ENCODE measurements at regions not wholly inside any gene's neighbourhood (a gene's known extent, or its start where the extent isn't known, plus 50 kb on each side); places are given as distances from the start of the nearest gene placed in this dataset.

DNA sequence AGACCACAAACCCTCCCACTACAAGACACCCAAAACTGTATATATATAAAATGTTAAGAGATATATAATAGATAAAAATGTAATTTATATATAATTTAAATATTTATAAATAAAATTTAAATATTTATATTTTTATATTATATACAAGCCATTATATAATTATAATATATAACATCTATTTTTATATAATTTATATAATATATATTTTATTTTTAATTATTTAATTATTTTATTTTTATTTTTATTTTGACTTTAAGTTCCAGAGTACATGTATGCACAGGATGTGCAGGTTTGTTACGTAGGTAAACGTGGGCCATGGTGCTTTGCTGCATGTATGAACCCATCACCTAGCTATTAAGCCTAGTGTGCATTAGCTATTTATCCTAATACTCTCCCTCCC is 1090.2 kb downstream of the NXPH1 start:
- no peak for TF ChIP-seq EZH2 (IDR thresholded peaks at IDR 0.05; ENCODE audit: borderline replicate concordance, insufficient read depth, low read length, poor library complexity, severe bottlenecking)
- TF ChIP-seq, protein P1, sequence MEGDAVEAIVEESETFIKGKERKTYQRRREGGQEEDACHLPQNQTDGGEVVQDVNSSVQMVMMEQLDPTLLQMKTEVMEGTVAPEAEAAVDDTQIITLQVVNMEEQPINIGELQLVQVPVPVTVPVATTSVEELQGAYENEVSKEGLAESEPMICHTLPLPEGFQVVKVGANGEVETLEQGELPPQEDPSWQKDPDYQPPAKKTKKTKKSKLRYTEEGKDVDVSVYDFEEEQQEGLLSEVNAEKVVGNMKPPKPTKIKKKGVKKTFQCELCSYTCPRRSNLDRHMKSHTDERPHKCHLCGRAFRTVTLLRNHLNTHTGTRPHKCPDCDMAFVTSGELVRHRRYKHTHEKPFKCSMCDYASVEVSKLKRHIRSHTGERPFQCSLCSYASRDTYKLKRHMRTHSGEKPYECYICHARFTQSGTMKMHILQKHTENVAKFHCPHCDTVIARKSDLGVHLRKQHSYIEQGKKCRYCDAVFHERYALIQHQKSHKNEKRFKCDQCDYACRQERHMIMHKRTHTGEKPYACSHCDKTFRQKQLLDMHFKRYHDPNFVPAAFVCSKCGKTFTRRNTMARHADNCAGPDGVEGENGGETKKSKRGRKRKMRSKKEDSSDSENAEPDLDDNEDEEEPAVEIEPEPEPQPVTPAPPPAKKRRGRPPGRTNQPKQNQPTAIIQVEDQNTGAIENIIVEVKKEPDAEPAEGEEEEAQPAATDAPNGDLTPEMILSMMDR (IDR thresholded peaks at IDR 0.05; ENCODE audit: poor library complexity, severe bottlenecking): no peak
- TF ChIP-seq POLR2AphosphoS5 (IDR thresholded peaks at IDR 0.05): no peak
- no peak for TF ChIP-seq SMC3 (conservative IDR thresholded peaks at IDR 0.05; ENCODE audit: poor library complexity)
- TF ChIP-seq RAD21 (conservative IDR thresholded peaks at IDR 0.05): no peak
- TF ChIP-seq, protein P2, sequence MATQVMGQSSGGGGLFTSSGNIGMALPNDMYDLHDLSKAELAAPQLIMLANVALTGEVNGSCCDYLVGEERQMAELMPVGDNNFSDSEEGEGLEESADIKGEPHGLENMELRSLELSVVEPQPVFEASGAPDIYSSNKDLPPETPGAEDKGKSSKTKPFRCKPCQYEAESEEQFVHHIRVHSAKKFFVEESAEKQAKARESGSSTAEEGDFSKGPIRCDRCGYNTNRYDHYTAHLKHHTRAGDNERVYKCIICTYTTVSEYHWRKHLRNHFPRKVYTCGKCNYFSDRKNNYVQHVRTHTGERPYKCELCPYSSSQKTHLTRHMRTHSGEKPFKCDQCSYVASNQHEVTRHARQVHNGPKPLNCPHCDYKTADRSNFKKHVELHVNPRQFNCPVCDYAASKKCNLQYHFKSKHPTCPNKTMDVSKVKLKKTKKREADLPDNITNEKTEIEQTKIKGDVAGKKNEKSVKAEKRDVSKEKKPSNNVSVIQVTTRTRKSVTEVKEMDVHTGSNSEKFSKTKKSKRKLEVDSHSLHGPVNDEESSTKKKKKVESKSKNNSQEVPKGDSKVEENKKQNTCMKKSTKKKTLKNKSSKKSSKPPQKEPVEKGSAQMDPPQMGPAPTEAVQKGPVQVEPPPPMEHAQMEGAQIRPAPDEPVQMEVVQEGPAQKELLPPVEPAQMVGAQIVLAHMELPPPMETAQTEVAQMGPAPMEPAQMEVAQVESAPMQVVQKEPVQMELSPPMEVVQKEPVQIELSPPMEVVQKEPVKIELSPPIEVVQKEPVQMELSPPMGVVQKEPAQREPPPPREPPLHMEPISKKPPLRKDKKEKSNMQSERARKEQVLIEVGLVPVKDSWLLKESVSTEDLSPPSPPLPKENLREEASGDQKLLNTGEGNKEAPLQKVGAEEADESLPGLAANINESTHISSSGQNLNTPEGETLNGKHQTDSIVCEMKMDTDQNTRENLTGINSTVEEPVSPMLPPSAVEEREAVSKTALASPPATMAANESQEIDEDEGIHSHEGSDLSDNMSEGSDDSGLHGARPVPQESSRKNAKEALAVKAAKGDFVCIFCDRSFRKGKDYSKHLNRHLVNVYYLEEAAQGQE (IDR thresholded peaks at IDR 0.05; ENCODE audit: borderline replicate concordance): no peak
- TF ChIP-seq TAF1 (IDR thresholded peaks at IDR 0.05; ENCODE audit: low read depth): no peak

All from neural cell (in vitro differentiated cells).